NT2/D1 (cell line): ENCODE measurements at regions not wholly inside any gene's neighbourhood (a gene's known extent, or its start where the extent isn't known, plus 50 kb on each side); places are given as distances from the start of the nearest gene placed in this dataset.

Experiments
- DNase-seq: peaks from one replicate; pipeline ENCODE4 v3.0.0-alpha.2; 2011; ENCODE audit warnings: low read depth, low spot score
- H3K27me3 ChIP-seq: 2 replicates; pipeline ENCODE4 v1.6.0; 2011; ENCODE audit warnings: mild to moderate bottlenecking; ENCODE audit not compliant: insufficient read length, insufficient read depth
- H3K36me3 ChIP-seq: 2 replicates; pipeline ENCODE4 v1.6.1; 2011; ENCODE audit warnings: mild to moderate bottlenecking, low read length, mixed read lengths; ENCODE audit not compliant: insufficient read depth, insufficient read length
- H3K4me1 ChIP-seq: 2 replicates; pipeline ENCODE4 v1.5.1; 2011; ENCODE audit not compliant: insufficient read depth, insufficient read length
- H3K4me3 ChIP-seq: 2 replicates; pipeline ENCODE4 v1.5.1; 2011; ENCODE audit warnings: low read depth; ENCODE audit not compliant: insufficient read length
- H3K9ac ChIP-seq: 2 replicates; pipeline ENCODE4 v1.6.0; 2011; ENCODE audit warnings: low read depth; ENCODE audit not compliant: insufficient read length
- H3K9me3 ChIP-seq: 2 replicates; pipeline ENCODE4 v1.5.1; 2011; ENCODE audit warnings: mild to moderate bottlenecking, low read length; ENCODE audit not compliant: insufficient read depth
- SUZ12 ChIP-seq: IDR thresholded peaks from 2 replicates; pipeline ENCODE4 v1.6.1; 2011; ENCODE audit not compliant: insufficient read length, insufficient read depth; ENCODE audit errors: extremely low read depth
- YY1 ChIP-seq: IDR thresholded peaks from 2 replicates; pipeline ENCODE4 v1.6.1; 2011; ENCODE audit not compliant: insufficient read length, insufficient read depth
- ZNF274 ChIP-seq: IDR thresholded peaks from 2 replicates; pipeline ENCODE4 v1.6.1; 2011; ENCODE audit warnings: mild to moderate bottlenecking, low read depth, low read length

DNA sequence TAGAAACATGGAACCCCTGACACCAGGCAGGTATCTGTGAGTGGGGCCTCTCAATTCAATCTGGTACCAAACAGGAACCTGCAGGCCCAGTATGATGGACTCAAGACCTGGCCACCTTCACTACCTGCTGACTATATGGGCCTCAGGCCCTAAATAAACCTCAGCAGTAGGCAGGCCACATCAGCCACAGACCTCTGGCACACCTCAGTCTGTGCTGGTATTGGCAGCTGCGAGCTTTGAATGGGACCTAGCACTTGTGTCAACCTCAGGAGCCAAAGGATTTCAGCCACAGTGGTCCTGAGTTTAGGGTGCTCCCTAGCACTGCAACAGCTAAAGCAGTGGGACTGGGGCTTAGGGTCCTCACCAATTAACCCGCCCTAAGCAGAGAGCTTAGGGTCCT lies 325.5 kb downstream of the ZNF608 start:
- Histone ChIP-seq H3K36me3 (no peaks in the 10 kb centered on the region), H3K27me3 (no peaks in the 10 kb centered on the region), H3K4me1 (no peaks in the 10 kb centered on the region), H3K9me3 (peaks cover 20% of the 10 kb centered on the region; the same call in 1 of the 2 replicates), H3K9ac (no peak overlapping the region), H3K4me3 (no peak overlapping the region)
- no peak for TF ChIP-seq YY1
- TF ChIP-seq ZNF274: no peak
- no peak for TF ChIP-seq SUZ12
- DNase-seq: no peak

DNA sequence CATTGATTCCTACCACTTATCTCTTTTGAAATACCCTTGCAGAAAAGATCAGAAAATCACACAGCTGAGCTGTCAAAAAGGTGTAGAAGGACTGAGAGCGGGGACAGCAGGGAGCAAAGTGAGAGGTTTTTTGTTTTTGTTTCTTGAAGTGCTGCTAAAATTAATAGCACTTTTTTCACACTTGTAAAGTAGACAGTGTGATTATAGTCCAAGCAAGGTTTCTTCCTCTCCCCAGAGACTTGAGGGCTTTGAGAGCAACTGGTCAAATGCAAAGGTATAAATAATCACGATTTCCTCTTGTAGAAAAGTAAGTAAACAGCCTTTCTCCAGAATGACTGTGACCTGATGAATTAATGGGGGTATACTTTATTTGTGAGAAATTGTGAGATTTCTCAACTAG lies 326.9 kb downstream of the ZNF608 start:
- Histone ChIP-seq H3K27me3 (no peaks in the 10 kb centered on the region), H3K9ac (no peak overlapping the region), H3K4me1 (no peaks in the 10 kb centered on the region), H3K36me3 (no peaks in the 10 kb centered on the region), H3K9me3 (peaks cover 20% of the 10 kb centered on the region; the same call in 1 of the 2 replicates), H3K4me3 (no peak overlapping the region)
- no peak for DNase-seq
- TF ChIP-seq SUZ12 (no peak), YY1 (no peak), ZNF274 (no peak)

DNA sequence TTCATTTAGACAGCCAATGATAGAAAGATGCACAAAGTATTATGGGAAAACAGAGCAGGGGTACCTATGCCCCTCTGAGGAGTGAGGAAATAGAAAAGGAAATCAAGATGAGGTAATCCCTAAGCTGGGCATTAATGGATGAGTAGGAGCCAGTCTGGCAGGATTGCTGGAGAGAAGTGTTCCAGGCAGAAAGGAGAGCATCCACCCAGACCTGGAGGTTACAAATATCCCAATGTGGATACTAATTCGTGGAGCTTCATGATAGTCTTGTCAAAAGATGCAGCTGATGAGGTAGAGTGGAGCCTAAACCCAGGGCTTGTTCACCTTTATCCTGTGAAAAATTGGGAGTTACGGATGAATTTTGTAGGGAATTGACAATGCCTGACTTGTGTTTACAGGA lies 328.0 kb downstream of the ZNF608 start:
- Histone ChIP-seq H3K4me3 (no peak overlapping the region), H3K9me3 (peaks cover 15% of the 10 kb centered on the region; the same call in 1 of the 2 replicates), H3K4me1 (no peaks in the 10 kb centered on the region), H3K27me3 (no peaks in the 10 kb centered on the region), H3K9ac (no peak overlapping the region), H3K36me3 (no peaks in the 10 kb centered on the region)
- TF ChIP-seq YY1: no peak
- TF ChIP-seq SUZ12: no peak
- TF ChIP-seq ZNF274: no peak
- no peak for DNase-seq

DNA sequence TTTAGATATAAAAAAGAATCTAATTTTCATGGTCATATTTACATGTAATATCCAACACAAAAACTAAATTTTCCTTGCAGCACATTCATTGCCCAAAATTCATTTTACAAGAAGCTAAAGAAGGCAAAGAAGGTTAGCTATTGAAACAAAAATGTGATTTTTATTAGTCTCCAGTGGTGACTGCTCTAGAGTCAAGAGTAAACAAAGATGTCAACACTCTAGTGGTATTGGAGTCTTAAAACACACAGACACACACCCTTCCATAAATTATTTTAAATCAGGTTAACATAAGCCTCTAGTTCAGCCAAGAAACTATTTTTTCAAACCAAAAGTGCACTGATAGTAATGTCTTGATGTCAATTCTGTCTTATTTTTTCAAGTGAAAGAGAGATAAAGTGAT lies 329.2 kb downstream of the ZNF608 start:
- Histone ChIP-seq H3K36me3 (no peaks in the 10 kb centered on the region), H3K9me3 (0 out of 2 replicates have a peak, but pooled peaks cover 3% of the 10 kb centered on the region), H3K27me3 (no peaks in the 10 kb centered on the region), H3K9ac (no peak overlapping the region), H3K4me3 (no peak overlapping the region), H3K4me1 (no peaks in the 10 kb centered on the region)
- no peak for DNase-seq
- TF ChIP-seq YY1 (no peak), SUZ12 (no peak), ZNF274 (no peak)

DNA sequence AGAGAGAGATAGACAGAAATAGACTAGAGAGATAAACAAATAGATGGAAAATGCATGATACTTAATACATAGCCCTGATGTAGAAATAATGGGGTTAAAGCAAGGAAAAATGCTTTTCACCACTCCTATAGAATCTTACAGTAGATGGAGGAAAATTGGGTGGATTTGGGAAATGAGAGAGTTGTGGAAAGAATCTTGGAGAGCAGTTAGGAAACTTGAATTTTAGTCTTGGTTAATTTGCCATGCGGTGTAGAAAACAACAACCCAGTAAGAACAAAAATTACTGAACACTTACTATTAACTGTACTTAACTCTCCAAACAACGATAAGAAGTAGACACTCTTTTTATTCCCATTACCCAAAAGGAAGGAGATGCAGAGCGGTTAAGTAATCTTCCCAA lies 329.8 kb downstream of the ZNF608 start:
- Histone ChIP-seq H3K9ac (no peak overlapping the region), H3K9me3 (no peaks in the 10 kb centered on the region), H3K36me3 (no peaks in the 10 kb centered on the region), H3K4me3 (no peak overlapping the region), H3K27me3 (no peaks in the 10 kb centered on the region), H3K4me1 (no peaks in the 10 kb centered on the region)
- no peak for TF ChIP-seq SUZ12
- no peak for TF ChIP-seq ZNF274
- no peak for TF ChIP-seq YY1
- no peak for DNase-seq

DNA sequence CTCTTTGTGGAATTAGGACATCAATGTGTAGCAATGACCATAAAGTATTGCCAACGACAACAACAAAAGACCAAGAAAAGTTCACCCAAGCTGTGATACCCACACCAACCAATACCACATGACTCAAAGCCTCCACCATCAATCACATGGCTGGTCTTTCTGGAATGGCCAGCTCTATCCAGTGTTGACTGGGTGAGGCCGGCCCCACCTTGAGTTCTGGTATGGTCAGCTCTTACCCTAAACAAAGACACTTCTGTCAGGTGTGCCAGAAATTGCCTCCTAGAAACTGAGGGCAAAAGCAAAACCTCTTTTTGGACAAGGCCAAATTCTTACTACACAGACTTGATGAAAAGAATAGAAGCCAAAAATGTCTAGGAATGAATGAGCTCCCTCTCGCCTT lies 331.5 kb downstream of the ZNF608 start:
- Histone ChIP-seq H3K27me3 (no peaks in the 10 kb centered on the region), H3K4me1 (no peaks in the 10 kb centered on the region), H3K9me3 (no peaks in the 10 kb centered on the region), H3K4me3 (no peak overlapping the region), H3K9ac (no peak overlapping the region), H3K36me3 (no peaks in the 10 kb centered on the region)
- no peak for TF ChIP-seq SUZ12
- TF ChIP-seq YY1: no peak
- TF ChIP-seq ZNF274: no peak
- no peak for DNase-seq

DNA sequence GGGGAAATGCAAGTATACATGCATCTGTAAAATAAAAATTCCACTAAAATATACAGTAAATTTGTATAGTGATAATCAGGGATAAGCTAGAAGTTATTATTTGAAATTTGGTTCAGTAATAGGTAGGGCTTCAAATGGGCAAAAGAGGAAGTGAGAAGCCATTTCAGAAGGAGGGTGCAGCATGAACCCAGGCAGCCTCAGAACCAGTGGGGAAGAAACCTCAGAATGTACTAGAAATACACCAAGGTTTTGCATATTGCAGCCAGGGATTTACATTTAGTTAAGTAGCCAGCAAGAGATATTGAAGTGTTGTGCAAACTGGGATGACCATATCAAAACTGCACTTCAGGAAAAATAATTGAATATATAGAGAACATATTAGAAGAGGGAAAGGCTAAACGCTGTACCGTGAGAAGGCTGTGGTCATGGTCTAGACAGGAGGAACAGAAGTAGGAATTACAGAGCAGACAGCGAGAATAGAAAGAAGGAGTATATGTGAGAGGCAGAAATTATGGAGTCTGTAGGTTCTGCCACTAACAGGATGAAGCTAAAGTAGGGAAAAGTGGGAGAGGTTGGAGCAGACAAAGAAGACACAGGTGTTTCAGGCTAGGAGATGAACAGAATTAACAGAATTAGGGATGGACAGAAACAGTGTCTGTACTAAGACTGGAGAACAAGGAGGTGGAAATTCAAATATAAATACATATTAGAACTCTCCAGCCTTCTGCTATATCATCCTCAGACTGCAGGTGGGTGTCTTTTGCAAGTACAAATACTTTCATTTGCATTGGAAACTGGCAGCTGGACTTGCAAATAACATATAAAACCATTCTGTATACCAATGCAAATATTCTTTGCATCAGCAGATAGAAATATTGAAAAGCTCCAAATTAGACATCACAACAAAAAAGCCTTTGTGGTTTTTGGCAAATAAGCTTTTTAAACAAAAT lies 335.6 kb downstream of the ZNF608 start:
- TF ChIP-seq ZNF274 (no peak), SUZ12 (no peak), YY1 (no peak)
- Histone ChIP-seq H3K36me3 (no peaks in the 10 kb centered on the region), H3K4me3 (no peak overlapping the region), H3K27me3 (no peaks in the 10 kb centered on the region), H3K4me1 (no peaks in the 10 kb centered on the region), H3K9me3 (no peaks in the 10 kb centered on the region), H3K9ac (no peak overlapping the region)
- DNase-seq: no peak
